GM12873 (cell line): ENCODE measurements at regions not wholly inside any gene's neighbourhood (a gene's known extent, or its start where the extent isn't known, plus 50 kb on each side); places are given as distances from the start of the nearest gene placed in this dataset.

Source experiments
- CTCF ChIP-seq: IDR thresholded peaks from 2 replicates; pipeline ENCODE4 v1.5.1; 2012; ENCODE audit warnings: low read depth, mild to moderate bottlenecking, moderate library complexity, low read length, control low read depth; ENCODE audit not compliant: insufficient read depth; ENCODE audit errors: missing control alignments

GRCh38 chr12:75724928-75725312 lies 213.5 kb upstream of the KRR1 start:
- no peak for TF ChIP-seq CTCF

- no peak for TF ChIP-seq CTCF
These were observed 213.0 kb upstream of the KRR1 start for GRCh38 chr12:75724307-75724927.

- TF ChIP-seq CTCF: no peak
These were observed 211.3 kb upstream of the KRR1 start for GRCh38 chr12:75722714-75723200.

GRCh38 chr12:75721796-75722195 lies 210.4 kb upstream of the KRR1 start:
- no peak for TF ChIP-seq CTCF

- TF ChIP-seq CTCF: no peak
These were observed 209.6 kb upstream of the KRR1 start for GRCh38 chr12:75720812-75721641.

- TF ChIP-seq CTCF: no peak
These were observed 206.5 kb upstream of the KRR1 start for GRCh38 chr12:75717902-75718301.

- TF ChIP-seq CTCF: no peak
These were observed 205.0 kb upstream of the KRR1 start for GRCh38 chr12:75716291-75717025.
